HCT116 (cell line): ENCODE measurements at regions not wholly inside any gene's neighbourhood (a gene's known extent, or its start where the extent isn't known, plus 50 kb on each side); places are given as distances from the start of the nearest gene placed in this dataset.

Experiments
- ATAC-seq: fragments of 200-7000 bp; cut with Tn5 transposase; 2 replicates; pipeline ENCODE4 v1.9.1; 2020; ENCODE audit warnings: mild to moderate bottlenecking, moderate library complexity
- BruUV-seq: library from RNA; stranded (reverse); fragments of 400-500 nt; replicated peaks from 2 replicates; lab custom pipeline; 2021; lab: Mats Ljungman, UMichigan
- CTCF ChIA-PET: fragments of 300-600 bp; sonication (Branson Sonifier 250); formaldehyde crosslinking; loops from one replicate; lab custom pipeline; 2021; ENCODE audit warnings: antibody characterized with exemption; lab: Charles Lee
- POLR2A ChIA-PET: fragments of 300-600, 350-600 bp; sonication (Branson Sonifier 250); formaldehyde crosslinking; loops from one replicate; lab custom pipeline; 2021; ENCODE audit warnings: antibody characterized with exemption; lab: Charles Lee
- RAD21 ChIA-PET, 2 experiments: fragments of 300-600 bp; sonication (Branson Sonifier 250); formaldehyde crosslinking; loops; one replicate each; lab custom pipeline; 2023; ENCODE audit warnings: low total read pairs in 2 of 2; ENCODE audit not compliant: uncharacterized antibody in 2 of 2, unreplicated experiment in 2 of 2, low non-redundant PET in 1 of 2; lab: Charles Lee
- DNase-seq: peaks from one replicate; pipeline ENCODE4 v3.0.0-alpha.2; 2010; ENCODE audit warnings: low read depth, low spot score
- H2AFZ ChIP-seq: fragments of 200-600 bp; shearing (Covaris generic), sonication (generic); 2 replicates; pipeline ENCODE4 v1.6.1; 2017; ENCODE audit warnings: low read depth, mixed run types, mixed read lengths, antibody characterized with exemption, low read length; ENCODE audit not compliant: poor library complexity, severe bottlenecking
- H3K27ac ChIP-seq: 2 replicates; pipeline ENCODE4 v1.5.1; 2012; ENCODE audit warnings: low read depth, low read length
- H3K27me3 ChIP-seq: fragments of 200-600 bp; sonication (generic); 2 replicates; pipeline ENCODE4 v1.6.1; 2016; ENCODE audit warnings: mixed run types, low read length, mixed read lengths; ENCODE audit not compliant: insufficient read depth
- H3K36me3 ChIP-seq, 2 experiments: fragments of 200-500 bp in 1 of 2; fragments of 200-600 bp in 1 of 2; sonication (Bioruptor generic) in 1 of 2; sonication (generic) in 1 of 2; 2 replicates each; pipeline versions ENCODE4 v1.5.1 to v1.6.1; 2014 to 2016; ENCODE audit warnings: low read length in 2 of 2, inconsistent platforms in 1 of 2, mixed read lengths in 1 of 2, mixed run types in 1 of 2; ENCODE audit not compliant: insufficient read depth in 2 of 2, control insufficient read depth in 1 of 2
- H3K4me1 ChIP-seq, 2 experiments: fragments of 200-600 bp in 1 of 2; sonication (generic) in 1 of 2; 2 replicates each; pipeline versions ENCODE4 v1.5.1 to v1.6.1; 2012 to 2017; ENCODE audit warnings: low read length in 2 of 2, inconsistent platforms in 1 of 2, mild to moderate bottlenecking in 1 of 2, mixed read lengths in 1 of 2, mixed run types in 1 of 2, moderate library complexity in 1 of 2; ENCODE audit not compliant: insufficient read depth in 2 of 2, control insufficient read depth in 1 of 2
- H3K4me2 ChIP-seq: fragments of 200-600 bp; sonication (generic); 2 replicates; pipeline ENCODE4 v1.6.1; 2017; ENCODE audit warnings: mixed run types, low read length, mixed read lengths
- H3K4me3 ChIP-seq, 2 experiments: fragments of 200-600 bp in 1 of 2; sonication (generic) in 1 of 2; replicated peaks in 1 of 2; 2 replicates each; pipeline ENCODE4 v1.5.1; 2011 to 2016; ENCODE audit warnings: low read length in 2 of 2, control low read depth in 1 of 2, low read depth in 1 of 2, mild to moderate bottlenecking in 1 of 2, mixed read lengths in 1 of 2, mixed run types in 1 of 2
- H3K79me2 ChIP-seq: fragments of 200-600 bp; sonication (generic); 2 replicates; pipeline ENCODE4 v1.6.1; 2017; ENCODE audit warnings: mild to moderate bottlenecking, mixed run types, low read length, moderate library complexity, mixed read lengths; ENCODE audit not compliant: insufficient read depth
- H3K9ac ChIP-seq: fragments of 200-600 bp; sonication (generic); 2 replicates; pipeline ENCODE4 v1.6.1; 2016; ENCODE audit warnings: low read length, mixed read lengths
- H3K9me2 ChIP-seq: fragments of 200-600 bp; sonication (generic), shearing (Covaris generic); 2 replicates; pipeline ENCODE4 v1.6.1; 2017; ENCODE audit warnings: mixed run types, mild to moderate bottlenecking, moderate library complexity; ENCODE audit not compliant: insufficient read depth
- H3K9me3 ChIP-seq, 2 experiments: fragments of 200-500 bp in 1 of 2; fragments of 200-600 bp in 1 of 2; sonication (Bioruptor generic) in 1 of 2; sonication (generic) in 1 of 2; 2 replicates each; pipeline ENCODE4 v1.6.1; 2014 to 2017; ENCODE audit warnings: low read length in 2 of 2, mixed read lengths in 2 of 2, inconsistent platforms in 1 of 2, low read depth in 1 of 2, mild to moderate bottlenecking in 1 of 2, mixed run types in 1 of 2, moderate library complexity in 1 of 2; ENCODE audit not compliant: control insufficient read depth in 1 of 2, insufficient read depth in 1 of 2
- H4K20me1 ChIP-seq: fragments of 200-600 bp; sonication (generic), shearing (Covaris generic); 2 replicates; pipeline ENCODE4 v1.6.1; 2017; ENCODE audit warnings: mixed run types, mild to moderate bottlenecking, moderate library complexity; ENCODE audit not compliant: insufficient read depth
- CEBPB ChIP-seq: IDR thresholded peaks from 2 replicates; pipeline ENCODE4 v1.6.1; 2012; ENCODE audit warnings: low read depth
- ELF1 ChIP-seq: IDR thresholded peaks from 2 replicates; pipeline ENCODE4 v1.6.1; 2012; ENCODE audit warnings: low read depth, borderline replicate concordance
- EZH2 ChIP-seq: fragments of 200-600 bp; sonication (generic); IDR thresholded peaks from 2 replicates; pipeline ENCODE4 v1.6.1; 2017; ENCODE audit warnings: antibody characterized with exemption, mixed run types
- FOSL1 ChIP-seq: IDR thresholded peaks from 2 replicates; pipeline ENCODE4 v1.6.1; 2012; ENCODE audit warnings: low read depth
- JUND ChIP-seq: IDR thresholded peaks from 2 replicates; pipeline ENCODE4 v1.6.1; 2012
- POLR2AphosphoS5 ChIP-seq: IDR thresholded peaks from 2 replicates; pipeline ENCODE4 v1.6.1; 2011; ENCODE audit warnings: mild to moderate bottlenecking, low read depth, low read length, moderate library complexity
- SIN3A ChIP-seq: IDR thresholded peaks from 2 replicates; pipeline ENCODE4 v1.6.1; 2012; ENCODE audit warnings: low read depth
- SP1 ChIP-seq: IDR thresholded peaks from 2 replicates; pipeline ENCODE4 v1.6.1; 2012; ENCODE audit warnings: low read depth
- SRF ChIP-seq: IDR thresholded peaks from 2 replicates; pipeline ENCODE4 v1.6.1; 2012; ENCODE audit warnings: low read depth
- TCF7L2 ChIP-seq: IDR thresholded peaks from 2 replicates; pipeline ENCODE4 v1.7.0; 2011; ENCODE audit warnings: borderline replicate concordance, inconsistent platforms; ENCODE audit not compliant: insufficient read depth, insufficient read length; ENCODE audit errors: extremely low read depth
- YY1 ChIP-seq: IDR thresholded peaks from 2 replicates; pipeline ENCODE4 v1.6.1; 2011; ENCODE audit warnings: low read length, low read depth, moderate library complexity, mild to moderate bottlenecking; ENCODE audit not compliant: insufficient replicate concordance; ENCODE audit errors: extremely low read depth
- ZFX ChIP-seq: fragments of 450-650 bp; IDR thresholded peaks from 2 replicates; pipeline ENCODE4 v1.6.1; 2017
- ZNF274 ChIP-seq: fragments of 200-500 bp; sonication (Bioruptor generic); IDR thresholded peaks from 2 replicates; pipeline ENCODE4 v1.6.1; 2014; ENCODE audit warnings: mild to moderate bottlenecking, low read depth, low read length, inconsistent platforms
- intact Hi-C: fragments of 100-400 bp; cut with micrococcal nuclease; formaldehyde crosslinking; loops from 2 replicates; pipeline ENCODE4 v1.10.0; 2022
- TF ChIP-seq, protein P1 (sequence below): IDR thresholded peaks from 2 replicates; pipeline ENCODE4 v1.6.1; 2011; ENCODE audit warnings: mild to moderate bottlenecking, low read length, moderate library complexity; ENCODE audit not compliant: insufficient replicate concordance; ENCODE audit errors: extremely low read depth
- TF ChIP-seq, protein P2 (sequence below), 3 experiments: fragments of 200-600 bp in 1 of 3; sonication (generic) in 1 of 3; IDR thresholded peaks in 2 of 3; conservative IDR thresholded peaks in 1 of 3; 2 replicates each; pipeline ENCODE4 v1.5.1; 2012 to 2017; ENCODE audit warnings: low read depth in 2 of 3, low read length in 2 of 3, antibody characterized with exemption in 1 of 3, borderline replicate concordance in 1 of 3, control low read depth in 1 of 3, mild to moderate bottlenecking in 1 of 3, mixed read lengths in 1 of 3, mixed run types in 1 of 3, moderate library complexity in 1 of 3; ENCODE audit not compliant: insufficient read depth in 1 of 3
- TF ChIP-seq, protein P3 (sequence below): IDR thresholded peaks from 2 replicates; pipeline ENCODE4 v1.6.1; 2012

DNA sequence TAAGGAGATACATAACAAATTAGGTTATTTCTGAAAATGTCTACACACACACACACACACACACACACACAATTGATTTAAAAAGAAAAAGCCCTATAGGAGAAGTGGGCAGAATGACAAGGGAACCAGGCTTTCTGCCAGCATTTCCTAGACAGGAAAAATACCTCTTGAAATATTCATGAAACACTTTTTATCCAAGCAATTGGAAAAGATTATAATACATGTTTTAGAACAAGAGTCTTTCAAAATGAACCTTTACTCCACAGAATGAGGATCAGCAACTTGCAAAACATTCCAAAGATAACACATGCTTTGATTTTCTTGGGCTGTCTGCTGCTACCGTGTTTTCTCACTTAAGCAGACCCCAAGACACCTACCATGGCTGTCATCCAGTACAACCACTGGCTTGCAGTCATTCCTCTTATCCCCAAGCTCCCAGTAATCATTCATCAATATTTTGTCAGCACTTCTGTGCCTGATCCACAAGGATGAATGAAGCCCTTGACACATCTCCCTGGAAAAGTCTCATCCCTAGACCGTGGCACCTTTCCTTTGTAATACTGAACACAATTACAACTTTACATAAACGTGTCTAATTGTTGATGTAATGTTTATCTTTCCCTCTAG lies 717.1 kb upstream of the ZNF608 start:
- ChIA-PET CTCF (no interaction called here), POLR2A (no interaction called here), RAD21 (no interaction called here)
- no peaks in the 10 kb centered on the region for H3K27me3 ChIP-seq
- no peak overlapping the region for H3K9ac ChIP-seq
- ATAC-seq (no peak), DNase-seq (no peak)
- no peaks in the 10 kb centered on the region for H3K9me2 ChIP-seq
- no peaks in the 10 kb centered on the region for H3K4me1 ChIP-seq
- TF ChIP-seq TCF7L2 (no peak), SP1 (no peak), ELF1 (no peak), POLR2AphosphoS5 (no peak), SRF (no peak), ZFX (no peak), ZNF274 (no peak), EZH2 (no peak), CEBPB (no peak), YY1 (no peak), SIN3A (no peak), FOSL1 (no peak), JUND (no peak)
- TF ChIP-seq, protein P1, sequence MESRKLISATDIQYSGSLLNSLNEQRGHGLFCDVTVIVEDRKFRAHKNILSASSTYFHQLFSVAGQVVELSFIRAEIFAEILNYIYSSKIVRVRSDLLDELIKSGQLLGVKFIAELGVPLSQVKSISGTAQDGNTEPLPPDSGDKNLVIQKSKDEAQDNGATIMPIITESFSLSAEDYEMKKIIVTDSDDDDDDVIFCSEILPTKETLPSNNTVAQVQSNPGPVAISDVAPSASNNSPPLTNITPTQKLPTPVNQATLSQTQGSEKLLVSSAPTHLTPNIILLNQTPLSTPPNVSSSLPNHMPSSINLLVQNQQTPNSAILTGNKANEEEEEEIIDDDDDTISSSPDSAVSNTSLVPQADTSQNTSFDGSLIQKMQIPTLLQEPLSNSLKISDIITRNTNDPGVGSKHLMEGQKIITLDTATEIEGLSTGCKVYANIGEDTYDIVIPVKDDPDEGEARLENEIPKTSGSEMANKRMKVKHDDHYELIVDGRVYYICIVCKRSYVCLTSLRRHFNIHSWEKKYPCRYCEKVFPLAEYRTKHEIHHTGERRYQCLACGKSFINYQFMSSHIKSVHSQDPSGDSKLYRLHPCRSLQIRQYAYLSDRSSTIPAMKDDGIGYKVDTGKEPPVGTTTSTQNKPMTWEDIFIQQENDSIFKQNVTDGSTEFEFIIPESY, result no peak
- TF ChIP-seq, protein P2, sequence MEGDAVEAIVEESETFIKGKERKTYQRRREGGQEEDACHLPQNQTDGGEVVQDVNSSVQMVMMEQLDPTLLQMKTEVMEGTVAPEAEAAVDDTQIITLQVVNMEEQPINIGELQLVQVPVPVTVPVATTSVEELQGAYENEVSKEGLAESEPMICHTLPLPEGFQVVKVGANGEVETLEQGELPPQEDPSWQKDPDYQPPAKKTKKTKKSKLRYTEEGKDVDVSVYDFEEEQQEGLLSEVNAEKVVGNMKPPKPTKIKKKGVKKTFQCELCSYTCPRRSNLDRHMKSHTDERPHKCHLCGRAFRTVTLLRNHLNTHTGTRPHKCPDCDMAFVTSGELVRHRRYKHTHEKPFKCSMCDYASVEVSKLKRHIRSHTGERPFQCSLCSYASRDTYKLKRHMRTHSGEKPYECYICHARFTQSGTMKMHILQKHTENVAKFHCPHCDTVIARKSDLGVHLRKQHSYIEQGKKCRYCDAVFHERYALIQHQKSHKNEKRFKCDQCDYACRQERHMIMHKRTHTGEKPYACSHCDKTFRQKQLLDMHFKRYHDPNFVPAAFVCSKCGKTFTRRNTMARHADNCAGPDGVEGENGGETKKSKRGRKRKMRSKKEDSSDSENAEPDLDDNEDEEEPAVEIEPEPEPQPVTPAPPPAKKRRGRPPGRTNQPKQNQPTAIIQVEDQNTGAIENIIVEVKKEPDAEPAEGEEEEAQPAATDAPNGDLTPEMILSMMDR (IDR thresholded peaks at IDR 0.05 in 2 of 3, conservative IDR thresholded peaks at IDR 0.05 in 1 of 3; ENCODE audit: borderline replicate concordance in 1 of 3, insufficient read depth in 1 of 3, low read depth in 2 of 3, low read length in 2 of 3), result no peak
- TF ChIP-seq, protein P3, sequence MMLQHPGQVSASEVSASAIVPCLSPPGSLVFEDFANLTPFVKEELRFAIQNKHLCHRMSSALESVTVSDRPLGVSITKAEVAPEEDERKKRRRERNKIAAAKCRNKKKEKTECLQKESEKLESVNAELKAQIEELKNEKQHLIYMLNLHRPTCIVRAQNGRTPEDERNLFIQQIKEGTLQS, result no peak
- H4K20me1 ChIP-seq, result no peaks in the 10 kb centered on the region
- no TSS peak for BruUV-seq
- no peaks in the 10 kb centered on the region for H3K9me3 ChIP-seq
- H3K27ac ChIP-seq, result no peak overlapping the region
- no peak overlapping the region for H2AFZ ChIP-seq
- intact Hi-C loops, result no loop called here
- no peaks in the 10 kb centered on the region for H3K36me3 ChIP-seq
- H3K4me2 ChIP-seq, result no peak overlapping the region
- no peaks in the 10 kb centered on the region for H3K79me2 ChIP-seq
- no peak overlapping the region for H3K4me3 ChIP-seq
